Activated CD8-positive, alpha-beta T cell treated with anti-CD3 and anti-CD28 coated beads for 36 hours (primary cell): ENCODE measurements at regions not wholly inside any gene's neighbourhood (a gene's known extent, or its start where the extent isn't known, plus 50 kb on each side); places are given as distances from the start of the nearest gene placed in this dataset.

Experiments used
- ATAC-seq: fragments of 200-7000 bp; cut with Tn5 transposase; one replicate; pipeline ENCODE4 v1.10.0; 2021; ENCODE audit warnings: mild to moderate bottlenecking, moderate library complexity
- CTCF ChIA-PET: fragments of 350-600 bp; sonication (Branson Sonifier 250); formaldehyde crosslinking; loops from one replicate; lab custom pipeline; 2021; ENCODE audit warnings: antibody characterized with exemption; lab: Charles Lee
- POLR2A ChIA-PET: fragments of 350-600 bp; sonication (Branson Sonifier 250); formaldehyde crosslinking; loops from one replicate; lab custom pipeline; 2021; ENCODE audit warnings: antibody characterized with exemption; lab: Charles Lee
- DNase-seq: peaks from one replicate; pipeline ENCODE4 v3.0.0-alpha.2; 2020
- H3K27ac Mint-ChIP-seq: one replicate; pipeline ENCODE4 v1.8.0; 2021; ENCODE audit warnings: mild to moderate bottlenecking, mixed read lengths
- H3K27me3 Mint-ChIP-seq: one replicate; pipeline ENCODE4 v1.8.0; 2021; ENCODE audit warnings: mixed read lengths
- H3K36me3 Mint-ChIP-seq: one replicate; pipeline ENCODE4 v1.8.0; 2021; ENCODE audit warnings: low read depth, mixed read lengths
- H3K4me1 Mint-ChIP-seq: one replicate; pipeline ENCODE4 v1.8.0; 2021; ENCODE audit warnings: low read depth, mixed read lengths
- H3K4me3 Mint-ChIP-seq: one replicate; pipeline ENCODE4 v1.8.0; 2021; ENCODE audit warnings: mild to moderate bottlenecking, moderate library complexity, mixed read lengths
- H3K9me3 Mint-ChIP-seq: one replicate; pipeline ENCODE4 v1.8.0; 2021; ENCODE audit warnings: mixed read lengths
- intact Hi-C: fragments of 100-400 bp; cut with micrococcal nuclease; formaldehyde crosslinking; loops from one replicate; pipeline ENCODE4 v1.10.0; 2022
- TF ChIP-seq, protein P1 (sequence below): fragments of 200-600 bp; IDR thresholded peaks from one replicate; pipeline ENCODE4 v1.8.0; 2022; ENCODE audit warnings: antibody characterized with exemption, mild to moderate bottlenecking

DNA sequence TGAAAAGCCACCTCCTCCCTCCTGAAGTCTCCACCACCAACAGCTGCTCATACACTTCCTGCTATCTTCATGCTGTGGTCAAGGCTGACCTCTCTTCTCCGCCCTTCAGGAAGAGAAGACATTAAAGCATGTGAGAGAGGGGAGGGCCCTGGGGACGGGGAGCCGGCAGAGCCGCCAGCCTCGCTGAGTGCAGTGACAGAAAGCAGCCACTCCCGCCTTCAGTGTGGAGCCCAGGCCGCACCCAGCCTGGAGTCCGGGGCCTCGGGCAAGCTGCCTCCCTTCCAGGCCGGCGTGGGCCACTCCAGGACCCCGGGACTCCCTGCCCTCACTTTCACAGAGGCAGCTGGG, 94.7 kb upstream of the TNRC6C start:
- no peak overlapping the region for H3K27ac Mint-ChIP-seq
- POLR2A ChIA-PET: no interaction called here
- ATAC-seq (no peak), DNase-seq (no peak)
- H3K9me3 Mint-ChIP-seq: no peaks in the 10 kb centered on the region
- peaks cover 7% of the 10 kb centered on the region for H3K4me1 Mint-ChIP-seq
- H3K36me3 Mint-ChIP-seq: no peaks in the 10 kb centered on the region
- intact Hi-C loops: no loop called here
- TF ChIP-seq, protein P1, sequence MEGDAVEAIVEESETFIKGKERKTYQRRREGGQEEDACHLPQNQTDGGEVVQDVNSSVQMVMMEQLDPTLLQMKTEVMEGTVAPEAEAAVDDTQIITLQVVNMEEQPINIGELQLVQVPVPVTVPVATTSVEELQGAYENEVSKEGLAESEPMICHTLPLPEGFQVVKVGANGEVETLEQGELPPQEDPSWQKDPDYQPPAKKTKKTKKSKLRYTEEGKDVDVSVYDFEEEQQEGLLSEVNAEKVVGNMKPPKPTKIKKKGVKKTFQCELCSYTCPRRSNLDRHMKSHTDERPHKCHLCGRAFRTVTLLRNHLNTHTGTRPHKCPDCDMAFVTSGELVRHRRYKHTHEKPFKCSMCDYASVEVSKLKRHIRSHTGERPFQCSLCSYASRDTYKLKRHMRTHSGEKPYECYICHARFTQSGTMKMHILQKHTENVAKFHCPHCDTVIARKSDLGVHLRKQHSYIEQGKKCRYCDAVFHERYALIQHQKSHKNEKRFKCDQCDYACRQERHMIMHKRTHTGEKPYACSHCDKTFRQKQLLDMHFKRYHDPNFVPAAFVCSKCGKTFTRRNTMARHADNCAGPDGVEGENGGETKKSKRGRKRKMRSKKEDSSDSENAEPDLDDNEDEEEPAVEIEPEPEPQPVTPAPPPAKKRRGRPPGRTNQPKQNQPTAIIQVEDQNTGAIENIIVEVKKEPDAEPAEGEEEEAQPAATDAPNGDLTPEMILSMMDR: no peak
- no peaks in the 10 kb centered on the region for H3K27me3 Mint-ChIP-seq
- CTCF ChIA-PET: no interaction called here
- no peak overlapping the region for H3K4me3 Mint-ChIP-seq

DNA sequence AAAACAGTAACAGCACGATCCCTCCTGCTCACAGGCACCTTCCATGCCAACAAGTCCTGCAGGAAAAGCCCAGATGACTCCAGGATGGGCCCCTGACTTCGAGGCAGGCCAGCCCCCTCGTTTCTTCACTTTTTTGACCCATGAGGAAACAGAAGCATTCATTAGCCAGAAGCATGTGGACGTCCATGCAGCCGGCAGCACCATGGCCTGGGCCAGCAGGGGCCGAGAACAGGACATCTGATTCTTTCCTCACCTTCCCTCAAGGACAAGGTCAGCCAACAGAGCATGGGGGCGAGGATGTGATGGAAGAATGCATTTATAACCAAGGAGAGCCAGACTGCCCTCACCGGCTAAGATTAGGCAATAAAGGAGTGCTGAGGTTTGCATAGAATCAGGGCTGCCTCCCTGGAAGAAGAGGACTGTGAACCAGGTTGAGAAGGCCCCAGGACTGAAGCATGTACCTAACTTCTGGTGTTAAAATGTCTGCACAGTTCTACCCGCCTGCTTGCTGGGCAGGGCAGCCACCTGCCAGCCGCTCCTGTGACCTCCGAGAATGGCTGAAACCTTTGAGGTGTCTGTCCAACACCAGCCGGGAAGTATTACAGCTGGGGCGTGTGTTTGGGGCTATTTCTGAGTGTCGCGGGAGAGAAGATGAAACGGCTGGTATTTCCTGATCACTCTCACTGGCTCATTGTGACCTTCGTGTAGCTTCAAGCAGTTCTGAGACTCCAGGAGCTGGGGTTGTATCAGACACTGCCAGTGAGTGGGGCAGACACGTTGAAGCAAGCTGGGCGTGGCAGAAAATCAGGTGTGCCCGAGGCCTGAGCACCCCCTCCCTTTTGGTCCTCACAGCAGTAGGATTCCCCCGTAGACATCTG, 94.0 kb upstream of the TNRC6C start:
- Mint-ChIP-seq H3K36me3 (no peaks in the 10 kb centered on the region), H3K4me1 (peaks cover 13% of the 10 kb centered on the region), H3K27ac (no peak overlapping the region), H3K4me3 (no peak overlapping the region), H3K9me3 (no peaks in the 10 kb centered on the region), H3K27me3 (no peaks in the 10 kb centered on the region)
- TF ChIP-seq, protein P1: no peak
- ChIA-PET CTCF (interaction anchor here (1.0 kb wide), 1 partner anchor 21 kb away, joined by 3 read pairs; no protein-coding TSS in a partner anchor), POLR2A (no interaction called here)
- no peak for DNase-seq
- no peak for ATAC-seq
- intact Hi-C loops: no loop called here

DNA sequence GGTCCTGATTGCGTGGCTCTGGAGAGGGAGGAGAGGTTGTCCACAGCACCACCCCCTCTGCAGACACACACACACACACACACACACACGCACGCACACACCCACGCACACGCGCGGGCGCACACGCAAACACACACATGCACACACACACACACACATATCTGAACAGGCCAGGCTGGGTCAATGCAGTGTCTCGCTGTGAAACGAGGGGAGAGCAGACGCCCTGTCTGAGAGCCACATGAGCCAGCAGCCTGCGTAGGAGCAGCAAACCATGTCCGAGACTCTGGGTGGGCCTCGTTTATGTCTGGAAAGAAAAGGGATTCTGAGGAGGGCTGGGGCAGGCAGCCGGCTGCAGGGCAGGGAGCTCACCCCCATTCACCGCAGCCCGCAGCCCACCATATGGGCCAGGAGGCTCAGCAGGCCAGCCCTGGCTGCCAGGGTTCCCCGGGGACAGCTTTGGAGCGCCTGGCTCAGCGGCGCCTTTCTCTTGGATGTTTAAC, 93.3 kb upstream of the TNRC6C start:
- H3K9me3 Mint-ChIP-seq: no peaks in the 10 kb centered on the region
- no peak overlapping the region for H3K27ac Mint-ChIP-seq
- peaks cover 18% of the 10 kb centered on the region for H3K4me1 Mint-ChIP-seq
- intact Hi-C loops: no loop called here
- ATAC-seq (no peak), DNase-seq (no peak)
- no peaks in the 10 kb centered on the region for H3K27me3 Mint-ChIP-seq
- H3K36me3 Mint-ChIP-seq: no peaks in the 10 kb centered on the region
- H3K4me3 Mint-ChIP-seq: no peak overlapping the region
- TF ChIP-seq, protein P1: no peak
- POLR2A ChIA-PET: no interaction called here
- CTCF ChIA-PET: interaction anchor here (1.0 to 1.3 kb wide), 2 partner anchors 21 to 34 kb away, joined by 3 to 4 read pairs; no protein-coding TSS in a partner anchor

DNA sequence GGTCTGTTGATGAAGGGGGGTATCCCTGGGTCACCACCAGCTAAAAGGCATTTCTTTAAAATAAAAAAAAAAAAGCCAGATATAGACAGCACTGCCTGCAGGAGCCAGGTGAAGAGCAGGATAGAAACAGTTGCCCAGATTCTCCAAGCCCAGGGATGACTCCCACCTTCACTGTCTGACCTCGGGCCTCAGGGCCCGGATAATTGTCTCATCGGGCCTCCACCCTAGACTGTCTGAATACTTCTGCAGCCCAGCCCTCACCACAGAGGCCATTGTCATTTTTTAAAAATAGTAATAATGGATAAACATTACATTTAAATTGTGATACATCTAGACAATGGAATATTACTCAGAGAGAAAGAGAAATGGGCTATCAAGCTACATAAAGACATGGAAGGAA, 92.8 kb upstream of the TNRC6C start:
- no peak for DNase-seq
- POLR2A ChIA-PET: no interaction called here
- no peak for ATAC-seq
- CTCF ChIA-PET: interaction anchor here (1.3 kb wide), 1 partner anchor 34 kb away, joined by 4 read pairs; no protein-coding TSS in a partner anchor
- no peak overlapping the region for H3K4me3 Mint-ChIP-seq
- H3K27me3 Mint-ChIP-seq: no peaks in the 10 kb centered on the region
- H3K4me1 Mint-ChIP-seq: peaks cover 18% of the 10 kb centered on the region
- no peaks in the 10 kb centered on the region for H3K9me3 Mint-ChIP-seq
- H3K36me3 Mint-ChIP-seq: no peaks in the 10 kb centered on the region
- intact Hi-C loops: no loop called here
- TF ChIP-seq, protein P1: no peak
- H3K27ac Mint-ChIP-seq: no peak overlapping the region

DNA sequence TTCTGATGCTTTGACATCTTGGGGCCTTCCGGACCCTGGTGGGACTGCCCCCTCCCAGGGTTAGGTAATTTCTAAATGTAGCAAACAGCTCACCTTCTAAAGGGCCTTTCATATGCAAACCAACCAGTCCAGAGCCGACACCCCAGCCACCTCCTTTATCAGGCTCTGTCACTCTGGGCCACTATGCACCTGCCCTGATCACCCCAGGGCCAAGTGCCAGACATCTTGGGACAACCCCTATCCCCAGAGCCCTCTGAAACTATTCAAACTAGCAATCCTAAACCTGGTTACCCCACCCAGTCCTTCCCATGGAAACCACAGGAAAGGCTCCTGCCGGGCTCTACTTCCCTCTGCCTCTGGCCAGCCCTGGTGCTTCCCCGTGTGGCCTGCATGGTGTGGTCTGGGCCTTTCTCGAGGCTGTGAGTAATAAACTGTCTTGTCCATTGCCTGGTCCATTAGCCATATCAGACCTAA, 91.2 kb upstream of the TNRC6C start:
- TF ChIP-seq, protein P1: no peak
- Mint-ChIP-seq H3K27ac (no peak overlapping the region), H3K36me3 (no peaks in the 10 kb centered on the region)

More for the DNA sequence above, 91.2 kb upstream of the TNRC6C start:
- Mint-ChIP-seq H3K9me3 (no peaks in the 10 kb centered on the region), H3K4me1 (peaks cover 29% of the 10 kb centered on the region), H3K27me3 (no peaks in the 10 kb centered on the region), H3K4me3 (no peak overlapping the region)
- DNase-seq (no peak), ATAC-seq (peak; percentile 40)
- intact Hi-C loops: no loop called here
- POLR2A ChIA-PET: no interaction called here
- CTCF ChIA-PET: no interaction called here
